HFFc6 (cell line): ENCODE measurements at regions not wholly inside any gene's neighbourhood (a gene's known extent, or its start where the extent isn't known, plus 50 kb on each side); places are given as distances from the start of the nearest gene placed in this dataset.
"Not testable (repeated sequence)": the region's sequence is repeated elsewhere in the genome, so short reads cannot be mapped to it uniquely, and the experiment has no call there.

Experiments
- DNase-seq: peaks from one replicate; pipeline ENCODE4 v3.0.0-alpha.2; 2018
- H3K27ac Mint-ChIP-seq: 2 replicates; pipeline ENCODE4 v1.8.0; 2020; ENCODE audit warnings: mild to moderate bottlenecking, mixed read lengths
- H3K27me3 Mint-ChIP-seq: 2 replicates; pipeline ENCODE4 v1.8.0; 2021; ENCODE audit warnings: mild to moderate bottlenecking, moderate library complexity, mixed read lengths; ENCODE audit not compliant: insufficient read depth
- H3K36me3 Mint-ChIP-seq: 2 replicates; pipeline ENCODE4 v1.8.0; 2021; ENCODE audit warnings: low read depth, mixed read lengths
- H3K4me1 Mint-ChIP-seq: 2 replicates; pipeline ENCODE4 v1.8.0; 2020; ENCODE audit warnings: low read depth, mixed read lengths
- H3K4me3 Mint-ChIP-seq: 2 replicates; pipeline ENCODE4 v1.8.0; 2020; ENCODE audit warnings: mild to moderate bottlenecking, moderate library complexity, mixed read lengths
- H3K9me3 Mint-ChIP-seq: 2 replicates; pipeline ENCODE4 v1.8.0; 2020; ENCODE audit warnings: mild to moderate bottlenecking, mixed read lengths
- CTCF ChIP-seq: fragments of 200-600 bp; sonication (generic); IDR thresholded peaks from 2 replicates; pipeline ENCODE4 v1.5.0; 2021; ENCODE audit warnings: antibody characterized with exemption, mild to moderate bottlenecking

DNA sequence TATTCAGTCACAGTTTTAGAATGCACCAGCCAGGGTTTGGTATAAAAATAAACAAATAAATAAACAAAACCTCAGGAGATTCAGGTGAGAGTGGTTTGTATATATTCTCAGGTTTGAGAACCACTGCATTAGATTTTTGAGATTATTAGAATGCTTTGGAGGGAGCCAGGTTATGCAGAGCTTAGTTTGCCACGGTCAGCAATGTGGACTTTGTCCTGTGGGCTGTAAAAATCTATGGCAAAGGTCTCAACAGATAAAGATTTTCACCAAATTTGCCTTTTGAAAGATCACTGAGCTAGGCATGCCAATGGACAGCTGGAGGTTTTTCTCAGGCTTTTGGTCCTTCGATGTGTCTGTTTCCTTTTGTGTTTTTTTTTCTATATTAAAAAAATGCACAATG, 650.1 kb upstream of the RAG2 start:
- no peak overlapping the region for H3K27ac Mint-ChIP-seq
- no peaks in the 10 kb centered on the region for H3K4me1 Mint-ChIP-seq
- DNase-seq, result no peak
- no peak overlapping the region for H3K4me3 Mint-ChIP-seq
- no peak for TF ChIP-seq CTCF
- peaks cover 6% of the 10 kb centered on the region; the same call in 1 of the 2 replicates for H3K36me3 Mint-ChIP-seq
- H3K9me3 Mint-ChIP-seq, result peaks cover 23% of the 10 kb centered on the region
- no peaks in the 10 kb centered on the region for H3K27me3 Mint-ChIP-seq

GRCh38 chr11:37246092-37246491, 648.1 kb upstream of the RAG2 start:
- H3K4me3 Mint-ChIP-seq, H3K27ac Mint-ChIP-seq, H3K36me3 Mint-ChIP-seq, H3K4me1 Mint-ChIP-seq, H3K27me3 Mint-ChIP-seq, DNase-seq: not testable (repeated sequence)
- H3K9me3 Mint-ChIP-seq, result peaks cover 23% of the 10 kb centered on the region

DNA sequence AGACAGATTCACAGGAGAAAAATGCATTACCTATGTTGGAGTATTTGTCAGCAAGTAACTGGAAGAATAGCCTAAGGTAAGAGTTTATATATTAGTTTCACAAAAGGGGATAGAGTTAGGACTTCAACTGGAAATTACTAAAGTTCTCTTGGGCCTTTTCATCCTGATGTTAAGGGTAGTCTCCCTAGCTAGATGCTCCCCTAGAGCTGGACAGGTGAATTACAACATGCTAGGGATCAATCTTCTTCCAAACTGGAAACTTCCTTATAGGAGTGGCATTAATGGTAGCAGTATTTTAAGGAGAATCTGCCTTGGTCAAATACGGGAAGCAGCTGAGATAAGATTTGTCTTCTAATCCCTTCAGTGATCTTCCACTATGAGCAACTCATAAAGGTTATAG, 632.8 kb upstream of the RAG2 start:
- no peak for TF ChIP-seq CTCF
- no peak overlapping the region for H3K27ac Mint-ChIP-seq
- no peaks in the 10 kb centered on the region for H3K4me1 Mint-ChIP-seq
- no peaks in the 10 kb centered on the region for H3K36me3 Mint-ChIP-seq
- no peak overlapping the region for H3K4me3 Mint-ChIP-seq
- no peaks in the 10 kb centered on the region for H3K27me3 Mint-ChIP-seq
- H3K9me3 Mint-ChIP-seq, result peaks cover 28% of the 10 kb centered on the region
- DNase-seq, result no peak

DNA sequence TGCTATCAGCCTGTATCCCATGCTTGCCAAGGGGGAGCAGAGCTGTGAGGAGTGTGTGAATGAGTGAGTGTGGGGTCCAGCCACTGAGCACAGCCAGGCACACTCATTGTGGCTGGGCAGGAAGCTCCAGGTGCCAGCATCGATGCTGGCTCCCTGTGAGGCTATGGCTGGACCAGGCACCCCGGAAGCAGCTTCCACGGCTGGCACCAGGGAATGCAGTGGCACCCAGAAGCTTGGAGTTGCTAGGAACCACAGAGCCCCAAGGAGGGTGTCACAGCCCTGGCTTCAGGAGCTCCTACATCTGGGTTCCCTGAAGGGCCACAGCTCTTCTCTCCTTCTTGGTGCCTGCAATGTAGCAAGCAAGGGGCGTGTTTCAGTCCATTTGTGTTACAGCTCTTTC, 625.9 kb upstream of the RAG2 start:
- no peak for DNase-seq
- TF ChIP-seq CTCF, result no peak
- no peaks in the 10 kb centered on the region for H3K36me3 Mint-ChIP-seq
- no peaks in the 10 kb centered on the region for H3K4me1 Mint-ChIP-seq
- H3K9me3 Mint-ChIP-seq, result peaks cover 32% of the 10 kb centered on the region
- no peak overlapping the region for H3K4me3 Mint-ChIP-seq
- H3K27me3 Mint-ChIP-seq, result no peaks in the 10 kb centered on the region
- no peak overlapping the region for H3K27ac Mint-ChIP-seq

DNA sequence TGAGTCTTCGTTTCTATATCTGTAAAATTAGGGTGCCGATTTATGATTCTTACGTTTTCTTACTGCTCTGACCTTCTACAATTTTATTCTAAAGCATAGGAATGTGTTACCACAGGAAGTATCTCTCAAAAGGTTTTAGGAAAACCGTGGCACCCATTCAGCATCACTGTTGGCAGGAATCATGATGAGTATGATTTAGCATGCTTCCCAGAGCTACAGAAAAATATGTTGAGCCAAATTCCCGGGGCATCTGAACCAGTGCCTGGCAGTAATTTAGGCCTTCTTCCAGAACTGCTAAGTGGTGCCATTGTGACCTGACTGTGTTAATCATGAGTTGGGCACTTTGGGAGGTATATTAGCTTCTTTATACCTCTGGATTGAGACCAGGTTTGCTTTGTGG, 605.0 kb upstream of the RAG2 start:
- no peaks in the 10 kb centered on the region for H3K27me3 Mint-ChIP-seq
- peaks cover 52% of the 10 kb centered on the region for H3K9me3 Mint-ChIP-seq
- no peak for DNase-seq
- no peak for TF ChIP-seq CTCF
- H3K36me3 Mint-ChIP-seq, result no peaks in the 10 kb centered on the region
- no peak overlapping the region for H3K27ac Mint-ChIP-seq
- H3K4me3 Mint-ChIP-seq, result no peak overlapping the region
- no peaks in the 10 kb centered on the region for H3K4me1 Mint-ChIP-seq

GRCh38 chr11:37199082-37199481, 601.0 kb upstream of the RAG2 start:
- no peaks in the 10 kb centered on the region for H3K27me3 Mint-ChIP-seq
- peaks cover 58% of the 10 kb centered on the region for H3K9me3 Mint-ChIP-seq
- H3K4me3 Mint-ChIP-seq, result no peak overlapping the region
- H3K4me1 Mint-ChIP-seq, result no peaks in the 10 kb centered on the region
- no peak for TF ChIP-seq CTCF
- no peaks in the 10 kb centered on the region for H3K36me3 Mint-ChIP-seq
- H3K27ac Mint-ChIP-seq, result no peak overlapping the region
- DNase-seq, result no peak
